H1 (cell line): ENCODE measurements at regions not wholly inside any gene's neighbourhood (a gene's known extent, or its start where the extent isn't known, plus 50 kb on each side); places are given as distances from the start of the nearest gene placed in this dataset.

Experiments
- CHD7 ChIP-seq: fragments of 300-600 bp; sonication (generic); IDR thresholded peaks from 2 replicates; pipeline ENCODE4 v1.7.1; 2012; ENCODE audit warnings: low read length, moderate library complexity, mild to moderate bottlenecking, inconsistent platforms; ENCODE audit not compliant: insufficient replicate concordance
- E2F6 ChIP-seq: IDR thresholded peaks from 2 replicates; pipeline ENCODE4 v1.6.1; 2012; ENCODE audit warnings: inconsistent platforms
- KDM4A ChIP-seq: IDR thresholded peaks from one replicate; pipeline ENCODE4 v1.7.1; 2012; ENCODE audit warnings: low read depth, mild to moderate bottlenecking, moderate library complexity, low read length, inconsistent platforms; ENCODE audit not compliant: severe bottlenecking
- NRF1 ChIP-seq: IDR thresholded peaks from 2 replicates; pipeline ENCODE4 v1.6.1; 2011; ENCODE audit warnings: mild to moderate bottlenecking, low read depth, low read length, improper control_type of control experiment
- POLR2AphosphoS5 ChIP-seq: IDR thresholded peaks from 2 replicates; pipeline ENCODE4 v1.6.1; 2011; ENCODE audit warnings: low read depth, low read length
- ZNF274 ChIP-seq: IDR thresholded peaks from 2 replicates; pipeline ENCODE4 v1.7.0; 2012; ENCODE audit warnings: low read length, borderline replicate concordance; ENCODE audit errors: extremely low read depth

- TF ChIP-seq E2F6 (no peak), POLR2AphosphoS5 (no peak), NRF1 (no peak), ZNF274 (no peak), KDM4A (no peak), CHD7 (no peak)
- TF ChIP-seq, all 59 proteins: peak for 0
These were observed 1767.6 kb upstream of the NUDT12 start (continued) for GRCh38 chr5:105330185-105330584.
